GM23338 (cell line): ENCODE measurements at regions not wholly inside any gene's neighbourhood (a gene's known extent, or its start where the extent isn't known, plus 50 kb on each side); places are given as distances from the start of the nearest gene placed in this dataset.

ENCODE experiments used
- ATAC-seq: fragments of 200-7000 bp; cut with Tn5 transposase; 3 replicates; pipeline ENCODE4 v1.9.1; 2020
- DNase-seq: peaks from one replicate; pipeline ENCODE4 v3.0.0-alpha.2; 2015; ENCODE audit warnings: low spot score
- H2AFZ ChIP-seq: fragments of 200-600 bp; sonication (generic); 2 replicates; pipeline ENCODE4 v1.8.0; 2016; ENCODE audit warnings: antibody characterized with exemption, mild to moderate bottlenecking, moderate library complexity
- H3F3A ChIP-seq: fragments of 200-600 bp; sonication (generic); replicated peaks from 2 replicates; pipeline ENCODE4 v1.8.0; 2017; ENCODE audit warnings: antibody characterized with exemption, mixed run types, low read depth
- H3K27ac ChIP-seq: fragments of 200-600 bp; sonication (generic); 2 replicates; pipeline ENCODE4 v1.6.1; 2016; ENCODE audit warnings: low read depth
- H3K27me3 ChIP-seq: fragments of 200-600 bp; sonication (generic); 2 replicates; pipeline ENCODE4 v1.8.0; 2016; ENCODE audit warnings: mild to moderate bottlenecking, mixed run types, moderate library complexity; ENCODE audit not compliant: insufficient read depth
- H3K36me3 ChIP-seq: fragments of 200-600 bp; sonication (generic); 2 replicates; pipeline ENCODE4 v1.8.0; 2016; ENCODE audit warnings: mild to moderate bottlenecking; ENCODE audit not compliant: insufficient read depth
- H3K4me1 ChIP-seq: fragments of 200-600 bp; sonication (generic); 2 replicates; pipeline ENCODE4 v1.8.0; 2016; ENCODE audit warnings: mild to moderate bottlenecking, moderate library complexity; ENCODE audit not compliant: insufficient read depth
- H3K4me2 ChIP-seq: fragments of 200-600 bp; sonication (generic); 2 replicates; pipeline ENCODE4 v1.7.1; 2017; ENCODE audit warnings: mixed run types
- H3K4me3 ChIP-seq: fragments of 200-600 bp; sonication (generic); 2 replicates; pipeline ENCODE4 v1.6.1; 2016; ENCODE audit warnings: mixed run types
- H3K79me2 ChIP-seq: fragments of 200-600 bp; sonication (generic); replicated peaks from 2 replicates; pipeline ENCODE4 v1.8.0; 2017; ENCODE audit warnings: mild to moderate bottlenecking; ENCODE audit not compliant: insufficient read depth
- H3K9me2 ChIP-seq: fragments of 200-600 bp; sonication (generic); 2 replicates; pipeline ENCODE4 v1.8.0; 2017; ENCODE audit not compliant: insufficient read depth
- H4K20me1 ChIP-seq: fragments of 200-600 bp; sonication (generic); replicated peaks from 2 replicates; pipeline ENCODE4 v1.8.0; 2017; ENCODE audit warnings: mild to moderate bottlenecking; ENCODE audit not compliant: insufficient read depth
- H3K27ac Mint-ChIP-seq: 2 replicates; pipeline ENCODE4 v1.8.0; 2020; ENCODE audit warnings: inconsistent platforms, mild to moderate bottlenecking, moderate library complexity, mixed read lengths
- H3K27me3 Mint-ChIP-seq: 3 replicates; pipeline ENCODE4 v1.8.0; 2022; ENCODE audit warnings: low read depth, mild to moderate bottlenecking, moderate library complexity, mixed read lengths, inconsistent platforms; ENCODE audit not compliant: insufficient read depth, poor library complexity
- H3K36me3 Mint-ChIP-seq: 3 replicates; pipeline ENCODE4 v1.8.0; 2021; ENCODE audit warnings: low read depth, mild to moderate bottlenecking, inconsistent platforms, moderate library complexity, mixed read lengths
- H3K4me1 Mint-ChIP-seq: 3 replicates; pipeline ENCODE4 v1.8.0; 2020; ENCODE audit warnings: mild to moderate bottlenecking, inconsistent platforms, mixed read lengths
- H3K4me3 Mint-ChIP-seq: 3 replicates; pipeline ENCODE4 v1.8.0; 2021; ENCODE audit warnings: moderate library complexity, mild to moderate bottlenecking, inconsistent platforms, mixed read lengths
- H3K9me3 Mint-ChIP-seq: 3 replicates; pipeline ENCODE4 v1.8.0; 2020; ENCODE audit warnings: moderate library complexity, mild to moderate bottlenecking, inconsistent platforms, mixed read lengths
- CREB1 ChIP-seq: fragments of 250-450 bp; sonication (Bioruptor Pico); IDR thresholded peaks from 2 replicates; pipeline ENCODE4 v1.5.0; 2020; ENCODE audit warnings: low read depth, mild to moderate bottlenecking, moderate library complexity
- CTCF ChIP-seq, 2 experiments: fragments of 200-600 bp in 1 of 2; sonication (generic) in 1 of 2; conservative IDR thresholded peaks; 2 replicates each; pipeline versions ENCODE4 v1.5.1 to v1.6.1; 2016 to 2017; ENCODE audit warnings: antibody characterized with exemption in 2 of 2, low read depth in 2 of 2, mild to moderate bottlenecking in 2 of 2, moderate library complexity in 1 of 2
- NANOG ChIP-seq: IDR thresholded peaks from 2 replicates; pipeline ENCODE4 v1.6.1; 2016; ENCODE audit warnings: antibody characterized with exemption, borderline replicate concordance
- REST ChIP-seq: IDR thresholded peaks from one replicate; pipeline ENCODE4 v1.6.1; 2018; ENCODE audit warnings: antibody characterized with exemption; ENCODE audit not compliant: unreplicated experiment
- ZNF331 ChIP-seq: fragments of 250-450 bp; sonication (Bioruptor Pico); IDR thresholded peaks from 2 replicates; pipeline ENCODE4 v1.5.0; 2020; ENCODE audit warnings: low read depth, mild to moderate bottlenecking, moderate library complexity

GRCh38 chr9:80501635-80502034 lies 929.9 kb downstream of the TLE4 start:
- no peak overlapping the region for H3K4me3 ChIP-seq
- no peaks in the 10 kb centered on the region for H4K20me1 ChIP-seq
- Mint-ChIP-seq H3K4me3 (no peak overlapping the region), H3K27me3 (peaks cover 2% of the 10 kb centered on the region), H3K4me1 (peaks cover 6% of the 10 kb centered on the region), H3K27ac (no peak overlapping the region), H3K36me3 (no peaks in the 10 kb centered on the region), H3K9me3 (no peaks in the 10 kb centered on the region)
- no peaks in the 10 kb centered on the region for H3K9me2 ChIP-seq
- ATAC-seq (no peak), DNase-seq (no peak)
- H3K4me2 ChIP-seq: no peak overlapping the region
- H3K36me3 ChIP-seq: no peaks in the 10 kb centered on the region
- H3K27me3 ChIP-seq: no peaks in the 10 kb centered on the region
- H3F3A ChIP-seq: no peaks in the 10 kb centered on the region
- no peak overlapping the region for H2AFZ ChIP-seq
- no peak overlapping the region for H3K27ac ChIP-seq
- no peaks in the 10 kb centered on the region for H3K79me2 ChIP-seq
- TF ChIP-seq CREB1 (CRISPR knock-in tag) (no peak), ZNF331 (CRISPR knock-in tag) (no peak), REST (no peak)
- no peaks in the 10 kb centered on the region for H3K4me1 ChIP-seq

- no peaks in the 10 kb centered on the region for H3F3A ChIP-seq
- H3K9me3 Mint-ChIP-seq: peaks cover 7% of the 10 kb centered on the region
- H3K4me2 ChIP-seq: no peak overlapping the region
- H3K27ac Mint-ChIP-seq: no peak overlapping the region
- no peak overlapping the region for H2AFZ ChIP-seq
- H3K79me2 ChIP-seq: no peaks in the 10 kb centered on the region
- no peaks in the 10 kb centered on the region for H3K36me3 ChIP-seq
- no peaks in the 10 kb centered on the region for H3K9me2 ChIP-seq
- no peaks in the 10 kb centered on the region for H3K36me3 Mint-ChIP-seq
- peak; percentile 58 for ATAC-seq
- DNase-seq: no peak
- no peak overlapping the region for H3K4me3 ChIP-seq
- no peak overlapping the region for H3K4me3 Mint-ChIP-seq
- H3K27me3 Mint-ChIP-seq: peaks cover 2% of the 10 kb centered on the region
- no peaks in the 10 kb centered on the region for H4K20me1 ChIP-seq
- TF ChIP-seq CTCF (conservative IDR thresholded peaks at IDR 0.05; ENCODE audit: low read depth in 2 of 2) (peak in 1 of 2 experiments; percentile 20; a peak in 1 of 4 replicates), NANOG (no peak)
- no peaks in the 10 kb centered on the region for H3K27me3 ChIP-seq
- no peaks in the 10 kb centered on the region for H3K4me1 ChIP-seq
- H3K4me1 Mint-ChIP-seq: peaks cover 6% of the 10 kb centered on the region; the same call in 2 of the 3 replicates
- H3K27ac ChIP-seq: no peak overlapping the region
These were observed 928.5 kb downstream of the TLE4 start for GRCh38 chr9:80500300-80500699.
